ENCODE measurements at regions not wholly inside any gene's neighbourhood (a gene's known extent, or its start where the extent isn't known, plus 50 kb on each side); places are given as distances from the start of the nearest gene placed in this dataset.
A peak's percentile ranks its signal among the peaks of the same experiment; 100 is the strongest.

DNA sequence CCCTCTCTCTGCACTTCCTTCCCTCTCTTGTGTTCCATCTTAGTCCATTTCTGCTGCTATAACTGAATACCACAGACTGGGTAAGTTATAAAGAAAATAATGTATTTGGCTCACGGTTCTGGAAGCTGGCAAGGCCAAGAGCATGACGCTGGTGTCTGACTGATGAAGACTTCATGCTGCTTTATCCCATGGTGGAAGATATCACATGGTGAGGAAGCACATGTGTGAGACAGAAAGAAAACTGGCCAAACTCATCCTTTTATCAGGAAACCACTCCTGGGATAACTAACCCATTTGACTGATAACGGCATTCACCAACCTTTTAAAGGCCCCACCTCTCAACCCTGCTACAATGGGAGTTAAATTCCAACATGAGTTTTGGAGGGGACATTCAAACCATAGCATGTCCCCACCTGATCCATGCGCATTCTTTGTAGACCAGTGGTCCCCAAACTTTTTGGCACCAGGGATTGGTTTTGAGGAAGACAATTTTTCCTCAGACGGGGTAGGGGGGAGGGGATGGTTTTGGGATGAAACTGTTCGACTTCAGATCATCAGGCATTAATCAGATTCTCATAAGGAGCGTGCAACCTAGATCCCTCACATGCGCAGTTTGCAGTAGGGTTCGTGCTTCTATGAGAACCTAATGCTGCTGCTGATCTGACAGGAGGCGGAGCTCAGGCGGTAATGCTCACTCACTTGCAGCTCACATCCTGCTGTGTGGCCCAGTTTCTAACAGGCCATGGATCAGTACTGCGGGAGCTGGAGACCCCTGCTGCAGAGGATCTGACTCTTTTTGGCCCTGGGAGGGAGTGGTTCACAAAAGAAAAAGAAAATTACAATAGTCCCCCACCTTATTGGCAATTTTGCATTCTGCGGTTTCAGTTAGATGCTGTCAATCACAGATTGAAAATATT, 61.6 kb upstream of the SMOX start:
- no peak overlapping the region for H3K4me3 ChIP-seq (ENCODE audit: low read depth, low read length)
- TF ChIP-seq CTCF (IDR thresholded peaks at IDR 0.05; ENCODE audit: insufficient read depth, low read length): no peak
- DNase-seq (ENCODE audit: low read depth): peak; percentile 62

DNA sequence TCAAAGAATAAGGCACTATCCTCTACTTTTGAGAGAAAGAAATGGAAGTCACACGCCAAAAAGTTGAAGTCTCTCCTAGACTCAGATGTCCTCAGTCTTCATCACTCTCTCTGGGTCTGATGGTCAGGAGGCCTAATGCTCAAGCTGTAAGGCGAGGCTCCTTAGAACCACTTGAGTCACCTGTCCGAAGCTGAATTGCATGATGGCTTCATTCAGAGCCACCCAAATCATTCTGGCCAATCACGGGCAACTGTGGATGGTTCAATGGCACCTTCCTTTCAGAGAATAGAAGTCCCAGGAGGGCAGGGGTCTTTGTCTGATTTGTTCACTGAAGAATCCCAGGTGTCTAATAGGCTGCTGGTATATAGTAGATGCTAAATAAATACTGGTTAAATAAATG, 63.9 kb upstream of the SMOX start:
- no peak for TF ChIP-seq CTCF (IDR thresholded peaks at IDR 0.05; ENCODE audit: insufficient read depth, low read length)
- no peak overlapping the region for H3K4me3 ChIP-seq (ENCODE audit: low read depth, low read length)
- no peak for DNase-seq (ENCODE audit: low read depth)

GRCh38 chr20:4084096-4084495, 64.5 kb upstream of the SMOX start:
- no peak overlapping the region for H3K4me3 ChIP-seq (ENCODE audit: low read depth, low read length)
- no peak for DNase-seq (ENCODE audit: low read depth)
- TF ChIP-seq CTCF (IDR thresholded peaks at IDR 0.05; ENCODE audit: insufficient read depth, low read length): no peak

DNA sequence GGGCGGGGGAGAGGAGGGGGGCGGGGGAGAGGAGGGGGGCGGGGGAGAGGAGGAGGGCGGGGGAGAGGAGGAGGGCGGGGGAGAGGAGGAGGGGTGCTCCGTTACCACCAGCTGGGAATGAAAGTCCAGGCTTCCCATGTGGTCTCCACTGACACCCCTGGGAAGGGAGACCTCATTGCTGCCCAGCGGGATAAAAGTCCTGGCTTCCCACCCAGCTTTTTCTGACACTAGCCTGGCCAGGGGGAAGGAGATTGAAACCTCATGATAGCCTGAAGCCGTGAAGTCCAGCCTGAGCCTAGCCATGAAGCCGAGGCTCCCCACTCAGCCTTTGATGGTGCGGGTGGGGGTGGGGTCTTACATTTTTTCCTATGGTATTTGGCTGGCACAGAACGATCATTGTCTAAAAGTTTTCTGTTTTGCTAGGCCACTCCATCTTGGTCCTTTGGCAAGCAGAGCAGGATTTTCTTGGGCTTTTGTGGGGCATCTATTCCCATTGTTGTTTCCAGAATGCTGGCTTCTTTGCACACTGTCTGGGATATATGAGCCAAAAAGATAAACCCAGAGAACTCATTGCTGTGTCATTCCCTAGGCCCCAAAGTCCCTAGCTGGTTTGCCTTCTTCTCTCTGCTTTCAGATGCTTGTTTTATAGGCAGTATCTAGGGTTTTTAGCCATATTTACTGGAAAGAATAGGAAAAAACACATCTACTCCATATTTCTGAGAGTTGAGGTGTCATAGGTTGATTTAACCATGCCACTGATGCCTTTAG, 65.3 kb upstream of the SMOX start:
- no peak for TF ChIP-seq CTCF (IDR thresholded peaks at IDR 0.05; ENCODE audit: insufficient read depth, low read length)
- H3K4me3 ChIP-seq (ENCODE audit: low read depth, low read length): peak overlapping the region; percentile 6
- peak; percentile 92 for DNase-seq (ENCODE audit: low read depth)

- peak overlapping the region; percentile 26 for H3K4me3 ChIP-seq (ENCODE audit: low read depth, low read length)
- peak; percentile 88 for DNase-seq (ENCODE audit: low read depth)
Observed at GRCh38 chr20:4082406-4083097, 66.1 kb upstream of the SMOX start.

More at GRCh38 chr20:4082406-4083097, 66.1 kb upstream of the SMOX start:
- no peak for TF ChIP-seq CTCF (IDR thresholded peaks at IDR 0.05; ENCODE audit: insufficient read depth, low read length)

All from fibroblast of the aortic adventitia (primary cell).